H7 (cell line): ENCODE measurements at regions not wholly inside any gene's neighbourhood (a gene's known extent, or its start where the extent isn't known, plus 50 kb on each side); places are given as distances from the start of the nearest gene placed in this dataset.

Source experiments
- DNase-seq: peaks from one replicate; pipeline ENCODE4 v3.0.0; 2012
- H3K27me3 ChIP-seq: 2 replicates; pipeline ENCODE4 v1.6.0; 2011; ENCODE audit warnings: mild to moderate bottlenecking, low read length; ENCODE audit not compliant: control insufficient read depth, insufficient read depth
- H3K36me3 ChIP-seq: replicated peaks from 2 replicates; pipeline ENCODE4 v1.5.1; 2011; ENCODE audit warnings: low read length; ENCODE audit not compliant: control insufficient read depth, insufficient read depth
- H3K4me3 ChIP-seq: 2 replicates; pipeline ENCODE4 v1.5.1; 2011; ENCODE audit warnings: low read depth, mild to moderate bottlenecking, control low read depth, low read length, moderate library complexity; ENCODE audit not compliant: insufficient read depth

DNA sequence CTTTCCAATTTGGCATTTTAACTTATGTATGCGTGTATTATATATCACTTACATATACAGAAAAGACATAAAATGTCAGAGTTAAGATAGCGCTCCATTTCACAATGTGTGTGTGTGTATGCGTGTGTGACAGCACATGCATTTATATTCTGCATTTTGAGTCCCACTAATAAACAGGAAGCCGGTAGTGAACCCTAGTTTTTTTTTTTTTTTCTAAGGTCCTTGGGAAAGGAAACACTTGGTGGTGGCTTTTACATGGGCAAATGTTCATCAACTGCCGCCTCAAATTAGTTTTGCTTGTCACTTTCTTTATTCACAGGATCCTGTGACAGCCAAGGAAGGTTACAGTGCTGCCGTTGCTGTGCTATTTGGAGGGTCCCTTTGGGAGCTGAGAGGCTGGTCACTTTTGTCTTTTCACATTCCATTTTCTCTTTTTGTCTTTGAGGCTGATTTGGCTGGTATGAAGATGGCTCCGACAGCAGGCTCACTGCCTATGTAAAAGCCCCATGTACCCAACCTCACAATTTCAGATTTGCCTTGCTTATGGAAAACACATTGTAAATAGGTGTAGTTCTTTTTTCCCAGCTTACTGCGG lies 298.9 kb downstream of the CSNK1G3 start:
- H3K4me3 ChIP-seq, result no peak overlapping the region
- H3K27me3 ChIP-seq, result no peaks in the 10 kb centered on the region
- no peaks in the 10 kb centered on the region for H3K36me3 ChIP-seq
- no peak for DNase-seq

DNA sequence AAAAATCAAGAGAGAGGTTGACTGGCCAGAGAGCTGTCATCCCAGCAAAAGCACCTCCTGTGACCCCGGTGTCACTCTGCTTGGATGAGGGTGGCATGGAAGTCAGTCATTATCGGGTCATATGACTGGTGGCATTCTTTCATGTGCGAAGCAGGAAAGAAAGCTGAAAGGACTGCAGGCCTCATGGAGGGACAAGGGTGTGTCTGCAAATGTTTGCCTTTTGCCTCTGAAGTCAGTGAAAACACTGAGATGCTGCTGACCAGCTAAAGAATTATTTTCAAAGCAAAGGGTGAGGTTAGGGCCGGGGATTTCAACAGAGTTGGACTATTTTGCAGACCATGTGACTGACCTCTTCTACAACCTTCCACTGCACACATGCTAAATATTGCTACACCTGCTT lies 298.3 kb downstream of the CSNK1G3 start:
- Histone ChIP-seq H3K36me3 (no peaks in the 10 kb centered on the region), H3K4me3 (no peak overlapping the region), H3K27me3 (no peaks in the 10 kb centered on the region)
- DNase-seq, result no peak

GRCh38 chr5:123809594-123810221 lies 297.7 kb downstream of the CSNK1G3 start:
- Histone ChIP-seq H3K27me3 (no peaks in the 10 kb centered on the region), H3K4me3 (no peak overlapping the region), H3K36me3 (no peaks in the 10 kb centered on the region)
- no peak for DNase-seq

- Histone ChIP-seq H3K4me3 (no peak overlapping the region), H3K36me3 (no peaks in the 10 kb centered on the region), H3K27me3 (no peaks in the 10 kb centered on the region)
- no peak for DNase-seq
Measured at GRCh38 chr5:123808461-123809380, 296.7 kb downstream of the CSNK1G3 start.

GRCh38 chr5:123807177-123807945 lies 295.4 kb downstream of the CSNK1G3 start:
- no peak overlapping the region for H3K4me3 ChIP-seq
- DNase-seq, result no peak
- H3K36me3 ChIP-seq, result no peaks in the 10 kb centered on the region
- H3K27me3 ChIP-seq, result no peaks in the 10 kb centered on the region

- no peak for DNase-seq
- H3K36me3 ChIP-seq, result no peaks in the 10 kb centered on the region
- H3K4me3 ChIP-seq, result no peak overlapping the region
- H3K27me3 ChIP-seq, result no peaks in the 10 kb centered on the region
Measured at GRCh38 chr5:123806644-123807043, 294.7 kb downstream of the CSNK1G3 start.

- DNase-seq, result no peak
- H3K4me3 ChIP-seq, result no peak overlapping the region
- no peaks in the 10 kb centered on the region for H3K27me3 ChIP-seq
- H3K36me3 ChIP-seq, result no peaks in the 10 kb centered on the region
Measured at GRCh38 chr5:123805300-123805699, 293.3 kb downstream of the CSNK1G3 start.

GRCh38 chr5:123803359-123803758 lies 291.4 kb downstream of the CSNK1G3 start:
- Histone ChIP-seq H3K27me3 (no peaks in the 10 kb centered on the region), H3K36me3 (no peaks in the 10 kb centered on the region), H3K4me3 (no peak overlapping the region)
- no peak for DNase-seq

DNA sequence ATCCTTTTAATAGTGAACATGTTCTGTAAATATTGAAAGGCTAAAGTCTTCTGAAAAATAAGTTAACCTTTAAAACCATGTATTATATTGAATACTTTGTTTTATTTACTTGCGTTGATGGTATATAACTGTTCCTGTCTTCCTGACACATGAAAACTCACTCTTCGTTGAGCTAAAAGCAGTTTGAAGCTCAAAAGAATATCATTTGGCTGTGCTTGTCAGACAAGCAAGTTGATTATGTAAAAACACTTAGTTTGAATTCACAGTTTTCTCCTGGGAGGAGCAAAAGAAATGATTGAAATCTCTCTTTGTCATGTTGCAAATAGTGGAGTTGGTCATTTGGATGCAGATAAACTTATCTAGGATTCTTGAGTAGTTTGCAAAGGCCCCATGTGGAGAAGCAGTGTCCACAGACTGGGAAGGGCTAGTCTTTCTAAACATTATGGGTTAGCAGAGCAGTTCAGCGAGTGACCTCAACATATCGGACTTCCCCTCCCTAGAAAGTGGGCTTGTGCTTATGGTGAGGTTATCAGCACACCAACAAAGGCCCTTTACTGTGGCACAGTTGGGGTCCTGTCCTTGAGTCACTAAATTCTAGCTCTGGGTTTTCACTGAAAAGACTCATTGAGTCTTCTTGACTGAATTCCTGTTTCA lies 290.4 kb downstream of the CSNK1G3 start:
- no peak for DNase-seq
- no peaks in the 10 kb centered on the region for H3K27me3 ChIP-seq
- H3K4me3 ChIP-seq, result no peak overlapping the region
- no peaks in the 10 kb centered on the region for H3K36me3 ChIP-seq

- DNase-seq, result no peak
- Histone ChIP-seq H3K27me3 (no peaks in the 10 kb centered on the region), H3K36me3 (no peaks in the 10 kb centered on the region), H3K4me3 (no peak overlapping the region)
Measured at GRCh38 chr5:123800640-123801039, 288.7 kb downstream of the CSNK1G3 start.

DNA sequence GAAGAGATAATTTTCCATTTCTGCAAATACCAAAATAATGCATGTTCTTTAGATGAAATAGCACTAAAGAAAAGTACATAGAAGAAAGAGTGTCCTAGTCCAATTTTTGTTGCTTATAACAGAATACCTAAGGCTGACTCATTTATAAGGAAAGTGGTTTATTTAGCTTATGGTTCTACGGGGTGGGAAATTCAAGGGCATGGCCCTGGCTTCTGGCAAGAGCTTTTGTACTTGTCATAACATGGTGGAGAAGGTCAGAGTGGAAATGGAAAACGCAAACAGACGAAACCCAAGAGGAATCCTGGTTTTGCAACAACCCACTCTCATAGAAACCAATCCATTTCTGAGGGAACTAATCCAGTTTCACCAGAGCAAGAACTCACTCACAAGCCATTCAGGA lies 283.7 kb downstream of the CSNK1G3 start:
- no peak for DNase-seq
- Histone ChIP-seq H3K36me3 (no peaks in the 10 kb centered on the region), H3K27me3 (no peaks in the 10 kb centered on the region), H3K4me3 (no peak overlapping the region)

DNA sequence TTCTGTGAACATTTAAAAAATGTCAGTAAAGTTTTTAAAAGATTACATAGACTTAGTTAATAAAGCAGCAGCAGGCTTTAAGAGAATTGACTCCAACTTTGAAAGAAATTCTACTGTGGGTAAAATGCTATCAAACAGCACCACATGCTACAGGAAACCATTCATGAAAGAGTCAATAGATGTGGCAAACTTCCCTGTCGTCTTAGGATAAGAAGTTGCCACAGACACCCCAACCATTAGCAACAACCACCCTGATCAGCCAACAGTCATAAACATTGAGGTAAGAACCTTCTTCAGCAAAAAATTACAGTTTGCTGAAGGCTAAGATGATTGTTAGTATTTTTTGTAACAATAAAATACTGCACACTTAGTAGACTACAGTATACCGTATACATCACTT lies 278.2 kb downstream of the CSNK1G3 start:
- H3K4me3 ChIP-seq, result no peak overlapping the region
- no peaks in the 10 kb centered on the region for H3K27me3 ChIP-seq
- no peak for DNase-seq
- no peaks in the 10 kb centered on the region for H3K36me3 ChIP-seq

DNA sequence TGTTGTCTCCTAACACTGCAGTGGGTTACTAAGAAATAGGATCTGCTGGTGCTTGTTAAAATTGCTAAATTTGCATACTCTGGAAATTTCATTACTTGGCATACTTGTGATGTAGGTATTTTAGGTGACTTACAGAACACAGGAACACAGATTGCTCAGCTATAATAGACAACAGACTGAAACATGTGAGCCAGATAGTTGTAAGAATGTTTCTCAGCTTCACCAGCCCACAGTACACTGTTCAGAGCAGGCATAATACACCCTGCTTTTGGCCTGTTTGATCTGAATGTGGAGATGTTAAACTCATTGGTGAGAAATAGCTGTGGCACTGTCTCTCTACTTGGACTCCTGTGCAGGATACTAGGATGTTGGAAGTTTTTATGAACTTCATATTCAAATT lies 275.7 kb downstream of the CSNK1G3 start:
- H3K36me3 ChIP-seq, result no peaks in the 10 kb centered on the region
- DNase-seq, result no peak
- H3K4me3 ChIP-seq, result no peak overlapping the region
- no peaks in the 10 kb centered on the region for H3K27me3 ChIP-seq

DNA sequence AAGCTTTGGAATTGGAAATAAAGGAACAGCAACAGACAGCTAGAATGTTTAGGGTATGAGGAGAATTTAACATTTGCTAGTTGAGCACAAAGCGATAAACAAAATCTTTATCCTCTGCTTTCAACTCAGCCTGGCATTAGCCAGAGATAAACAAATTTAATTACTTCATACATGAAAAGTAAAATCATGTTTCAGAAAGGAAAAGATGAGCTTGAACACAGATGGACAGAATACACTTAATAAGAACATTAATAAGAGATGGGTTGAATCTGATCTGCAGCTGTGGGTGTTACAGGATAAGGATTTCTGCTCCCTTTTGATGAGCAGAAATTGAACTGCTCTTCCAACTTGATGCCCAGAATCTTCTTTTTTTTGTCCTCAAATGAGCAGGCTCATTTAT lies 275.2 kb downstream of the CSNK1G3 start:
- DNase-seq, result no peak
- Histone ChIP-seq H3K36me3 (no peaks in the 10 kb centered on the region), H3K4me3 (no peak overlapping the region), H3K27me3 (no peaks in the 10 kb centered on the region)
